ENCODE measurements at regions not wholly inside any gene's neighbourhood (a gene's known extent, or its start where the extent isn't known, plus 50 kb on each side); places are given as distances from the start of the nearest gene placed in this dataset.

DNA sequence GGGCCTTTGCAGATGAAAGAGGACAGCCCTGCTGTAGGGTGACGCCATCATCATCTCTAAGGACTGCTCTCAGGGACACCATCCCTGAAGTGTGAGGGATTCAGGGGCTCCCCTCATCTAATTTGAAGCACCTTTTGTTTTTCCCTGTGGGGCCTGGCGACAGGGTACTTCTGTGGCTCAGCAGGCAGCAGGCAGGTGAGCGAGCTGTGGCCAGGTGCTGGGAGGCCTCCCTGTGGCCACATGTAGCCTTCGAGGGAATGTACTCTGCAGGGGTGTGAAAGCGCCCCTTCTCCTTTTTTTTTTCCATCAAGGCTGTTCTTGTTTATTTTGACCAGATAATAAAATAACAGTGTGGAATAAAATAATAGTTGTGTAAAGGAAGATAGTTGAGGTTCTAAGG lies 118.2 kb upstream of the DPP6 start:
- TF ChIP-seq POLR2AphosphoS5 (IDR thresholded peaks at IDR 0.05) (no peak), POLR2A (IDR thresholded peaks at IDR 0.05) (no peak), CTCF (IDR thresholded peaks at IDR 0.05) (no peak)
- intact Hi-C loops (cut with DNase I; ENCODE audit: low total_unique reads) = no loop called here

GRCh38 chr7:153934629-153935028 lies 117.6 kb upstream of the DPP6 start:
- TF ChIP-seq POLR2A (IDR thresholded peaks at IDR 0.05) = no peak
- TF ChIP-seq CTCF (IDR thresholded peaks at IDR 0.05) = no peak
- no peak for TF ChIP-seq POLR2AphosphoS5 (IDR thresholded peaks at IDR 0.05)
- no peak for DNase-seq (ENCODE audit: low spot score in 2 of 2)
- no peaks in the 10 kb centered on the region for H3K36me3 ChIP-seq
- H3K27me3 ChIP-seq = no peaks in the 10 kb centered on the region
- no peak overlapping the region for H3K27ac ChIP-seq
- no peaks in the 10 kb centered on the region for H3K9me3 ChIP-seq
- H3K4me1 ChIP-seq = no peaks in the 10 kb centered on the region
- intact Hi-C loops (cut with DNase I; ENCODE audit: low total_unique reads) = no loop called here
- H3K4me3 ChIP-seq = no peak overlapping the region

More for the DNA sequence above, 118.2 kb upstream of the DPP6 start:
- no peaks in the 10 kb centered on the region for H3K4me1 ChIP-seq
- H3K9me3 ChIP-seq = no peaks in the 10 kb centered on the region
- no peak for DNase-seq (ENCODE audit: low spot score in 2 of 2)
- no peaks in the 10 kb centered on the region for H3K27me3 ChIP-seq
- H3K4me3 ChIP-seq = no peak overlapping the region
- H3K27ac ChIP-seq = no peak overlapping the region
- no peaks in the 10 kb centered on the region for H3K36me3 ChIP-seq

- intact Hi-C loops (cut with DNase I; ENCODE audit: low total_unique reads) = no loop called here
- no peak for DNase-seq (ENCODE audit: low spot score in 2 of 2)
- Histone ChIP-seq H3K27ac (no peak overlapping the region), H3K36me3 (no peaks in the 10 kb centered on the region), H3K9me3 (no peaks in the 10 kb centered on the region), H3K4me1 (no peaks in the 10 kb centered on the region), H3K4me3 (no peak overlapping the region), H3K27me3 (no peaks in the 10 kb centered on the region)
- no peak for TF ChIP-seq POLR2AphosphoS5 (IDR thresholded peaks at IDR 0.05)
- TF ChIP-seq POLR2A (IDR thresholded peaks at IDR 0.05) = no peak
- TF ChIP-seq CTCF (IDR thresholded peaks at IDR 0.05) = no peak
These were observed 117.1 kb upstream of the DPP6 start for GRCh38 chr7:153935095-153935494.

- no peaks in the 10 kb centered on the region for H3K9me3 ChIP-seq
- intact Hi-C loops (cut with DNase I; ENCODE audit: low total_unique reads) = no loop called here
These were observed 113.7 kb upstream of the DPP6 start for GRCh38 chr7:153938451-153938850.

GRCh38 chr7:153939177-153939576 lies 113.0 kb upstream of the DPP6 start:
- H3K4me1 ChIP-seq = no peaks in the 10 kb centered on the region
- H3K27ac ChIP-seq = no peak overlapping the region
- H3K36me3 ChIP-seq = no peaks in the 10 kb centered on the region
- no peak for DNase-seq (ENCODE audit: low spot score in 2 of 2)
- intact Hi-C loops (cut with DNase I; ENCODE audit: low total_unique reads) = no loop called here
- H3K9me3 ChIP-seq = no peaks in the 10 kb centered on the region
- TF ChIP-seq POLR2A (IDR thresholded peaks at IDR 0.05) (no peak), CTCF (IDR thresholded peaks at IDR 0.05) (no peak), POLR2AphosphoS5 (IDR thresholded peaks at IDR 0.05) (no peak)
- H3K27me3 ChIP-seq = no peaks in the 10 kb centered on the region
- no peak overlapping the region for H3K4me3 ChIP-seq

More at GRCh38 chr7:153938451-153938850, 113.7 kb upstream of the DPP6 start:
- H3K27ac ChIP-seq = no peak overlapping the region
- no peak overlapping the region for H3K4me3 ChIP-seq
- DNase-seq (ENCODE audit: low spot score in 2 of 2) = no peak
- TF ChIP-seq CTCF (IDR thresholded peaks at IDR 0.05) (no peak), POLR2AphosphoS5 (IDR thresholded peaks at IDR 0.05) (no peak), POLR2A (IDR thresholded peaks at IDR 0.05) (no peak)
- no peaks in the 10 kb centered on the region for H3K4me1 ChIP-seq
- no peaks in the 10 kb centered on the region for H3K36me3 ChIP-seq
- H3K27me3 ChIP-seq = no peaks in the 10 kb centered on the region
